Thoracic aorta (tissue), 2 donors: ENCODE measurements at regions not wholly inside any gene's neighbourhood (a gene's known extent, or its start where the extent isn't known, plus 50 kb on each side); places are given as distances from the start of the nearest gene placed in this dataset.
"Not testable (repeated sequence)": the region's sequence is repeated elsewhere in the genome, so short reads cannot be mapped to it uniquely, and the experiment has no call there.

Experiments used
- ATAC-seq: fragments of 150-250 bp; one replicate; pipeline ENCODE4 v1.8.0; 2017; ENCODE audit warnings: low read depth; ENCODE audit not compliant: insufficient number of reproducible peaks, low FRiP score
- DNase-seq: peaks from one replicate; pipeline ENCODE4 v3.0.0-alpha.2; 2020; ENCODE audit warnings: low spot score
- H3K27ac ChIP-seq, 2 donors: fragments of 200-600 bp; sonication (generic); 1 replicate in 1 of 2; 2 replicates in 1 of 2; pipeline ENCODE4 v1.5.1; 2016; ENCODE audit warnings: mild to moderate bottlenecking in 2 of 2, moderate library complexity in 2 of 2
- H3K27me3 ChIP-seq: fragments of 200-600 bp; sonication (generic); replicated peaks from 2 replicates; pipeline ENCODE4 v1.6.0; 2016; ENCODE audit warnings: mild to moderate bottlenecking; ENCODE audit not compliant: insufficient read depth
- H3K36me3 ChIP-seq: fragments of 200-600 bp; sonication (generic); one replicate; pipeline ENCODE4 v1.5.1; 2016
- H3K4me1 ChIP-seq, 2 donors: fragments of 200-600 bp; sonication (generic); 1 replicate in 1 of 2; 2 replicates in 1 of 2; pipeline versions ENCODE4 v1.5.1 to v1.6.0; 2016; ENCODE audit warnings: low read depth in 2 of 2, mild to moderate bottlenecking in 1 of 2; ENCODE audit not compliant: control insufficient read depth in 1 of 2
- H3K4me3 ChIP-seq: fragments of 200-600 bp; sonication (generic); 2 replicates; pipeline ENCODE4 v1.5.1; 2016; ENCODE audit warnings: mild to moderate bottlenecking
- H3K9me3 ChIP-seq: fragments of 200-600 bp; sonication (generic); 2 replicates; pipeline ENCODE4 v1.5.1; 2016
- CTCF ChIP-seq: fragments of 200-600 bp; sonication (generic); IDR thresholded peaks from one replicate; pipeline ENCODE4 v1.5.1; 2019; ENCODE audit warnings: antibody characterized with exemption

GRCh38 chr15:96199111-96199510, 131.4 kb upstream of the NR2F2 start:
- H3K9me3 ChIP-seq, result no peaks in the 10 kb centered on the region
- no peak for TF ChIP-seq CTCF
- no peaks in the 10 kb centered on the region for H3K4me1 ChIP-seq
- H3K36me3 ChIP-seq, result no peaks in the 10 kb centered on the region
- no peak overlapping the region for H3K4me3 ChIP-seq
- ATAC-seq (no peak), DNase-seq (no peak)
- no peaks in the 10 kb centered on the region for H3K27me3 ChIP-seq
- no peak overlapping the region for H3K27ac ChIP-seq

GRCh38 chr15:96200357-96200967, 130.0 kb upstream of the NR2F2 start:
- no peak overlapping the region for H3K4me3 ChIP-seq
- H3K27ac ChIP-seq, result no peak overlapping the region
- no peaks in the 10 kb centered on the region for H3K27me3 ChIP-seq
- ATAC-seq, result no peak
- no peaks in the 10 kb centered on the region for H3K4me1 ChIP-seq
- DNase-seq, result no peak
- H3K9me3 ChIP-seq, result no peaks in the 10 kb centered on the region
- no peaks in the 10 kb centered on the region for H3K36me3 ChIP-seq
- no peak for TF ChIP-seq CTCF

- Histone ChIP-seq H3K36me3 (no peaks in the 10 kb centered on the region), H3K27me3 (no peaks in the 10 kb centered on the region), H3K4me3 (no peak overlapping the region), H3K4me1 (no peaks in the 10 kb centered on the region), H3K9me3 (no peaks in the 10 kb centered on the region), H3K27ac (no peak overlapping the region)
- TF ChIP-seq CTCF, result no peak
- no peak for DNase-seq
- ATAC-seq, result no peak
Observed at GRCh38 chr15:96201696-96202095, 128.8 kb upstream of the NR2F2 start.

GRCh38 chr15:96205588-96205987, 124.9 kb upstream of the NR2F2 start:
- ATAC-seq, H3K9me3 ChIP-seq, H3K4me1 ChIP-seq: not testable (repeated sequence)

GRCh38 chr15:96207377-96208006, 123.0 kb upstream of the NR2F2 start:
- no peak for DNase-seq
- Histone ChIP-seq H3K4me3 (no peak overlapping the region), H3K27me3 (no peaks in the 10 kb centered on the region), H3K9me3 (no peaks in the 10 kb centered on the region), H3K27ac (no peak overlapping the region), H3K4me1 (no peaks in the 10 kb centered on the region), H3K36me3 (no peaks in the 10 kb centered on the region)
- no peak for ATAC-seq
- TF ChIP-seq CTCF, result no peak

More at GRCh38 chr15:96205588-96205987, 124.9 kb upstream of the NR2F2 start:
- not testable (repeated sequence) for H3K27ac ChIP-seq, H3K4me3 ChIP-seq, H3K27me3 ChIP-seq, DNase-seq, H3K36me3 ChIP-seq
